H1 (cell line): ENCODE measurements at regions not wholly inside any gene's neighbourhood (a gene's known extent, or its start where the extent isn't known, plus 50 kb on each side); places are given as distances from the start of the nearest gene placed in this dataset.

Experiments
- CTCF ChIA-PET: fragments of 300-600 bp; sonication (Branson Sonifier 250); formaldehyde crosslinking; loops from one replicate; lab custom pipeline; 2021; ENCODE audit not compliant: partially characterized antibody; lab: Charles Lee
- POLR2A ChIA-PET: fragments of 300-600 bp; sonication (Branson Sonifier 250); formaldehyde crosslinking; loops from one replicate; lab custom pipeline; 2021; ENCODE audit warnings: inconsistent platforms; ENCODE audit not compliant: partially characterized antibody; lab: Charles Lee
- DNase-seq, 2 experiments: peaks; one replicate each; pipeline versions ENCODE4 v3.0.0 to v3.0.0-alpha.2; 2010 to 2022; ENCODE audit warnings: low spot score in 2 of 2, low read depth in 1 of 2, mixed read lengths in 1 of 2
- FAIRE-seq: peaks from 2 replicates; lab custom pipeline; 2011; peaks lifted over from hg19 to GRCh38; lab: Jason Lieb, UNC
- H2AFZ ChIP-seq: 2 replicates; pipeline ENCODE4 v1.8.1; 2012; ENCODE audit warnings: low read length, inconsistent platforms
- H2AK5ac ChIP-seq: 2 replicates; pipeline ENCODE4 v1.6.1; 2013; ENCODE audit warnings: low read depth, low read length
- H2BK120ac ChIP-seq: replicated peaks from 2 replicates; pipeline ENCODE3; 2013; ENCODE audit warnings: low read depth, low read length, inconsistent platforms
- H2BK12ac ChIP-seq: 2 replicates; pipeline ENCODE4 v1.6.1; 2013; ENCODE audit warnings: low read depth, low read length
- H2BK15ac ChIP-seq: 2 replicates; pipeline ENCODE4 v1.6.1; 2013; ENCODE audit warnings: low read length
- H2BK20ac ChIP-seq: 2 replicates; pipeline ENCODE4 v1.6.1; 2013; ENCODE audit warnings: low read length
- H2BK5ac ChIP-seq: 2 replicates; pipeline ENCODE4 v1.6.1; 2013; ENCODE audit warnings: low read depth, low read length
- H3K14ac ChIP-seq: 2 replicates; pipeline ENCODE4 v1.6.1; 2013; ENCODE audit warnings: inconsistent platforms; ENCODE audit not compliant: insufficient read length
- H3K18ac ChIP-seq: 2 replicates; pipeline ENCODE4 v1.6.1; 2013; ENCODE audit warnings: low read length; ENCODE audit errors: extremely low read depth
- H3K23ac ChIP-seq: 2 replicates; pipeline ENCODE4 v1.6.1; 2013; ENCODE audit warnings: inconsistent platforms; ENCODE audit not compliant: insufficient read length
- H3K23me2 ChIP-seq: 2 replicates; pipeline ENCODE4 v1.6.1; 2013; ENCODE audit warnings: low read depth, low read length
- H3K27ac ChIP-seq: 2 replicates; pipeline ENCODE4 v1.6.1; 2011; ENCODE audit warnings: low read depth, low read length, inconsistent platforms
- H3K27me3 ChIP-seq, 4 experiments: replicated peaks in 1 of 4; 1 replicate in 1 of 4; 2 replicates in 3 of 4; pipeline versions ENCODE4 v1.6.1 to v1.8.1; 2011 to 2013; ENCODE audit warnings: low read length in 3 of 4, mild to moderate bottlenecking in 3 of 4, inconsistent platforms in 2 of 4, mixed read lengths in 2 of 4, moderate library complexity in 1 of 4; ENCODE audit not compliant: control insufficient read depth in 3 of 4, insufficient read depth in 3 of 4; ENCODE audit errors: extremely low read depth in 1 of 4
- H3K36me3 ChIP-seq, 4 experiments: 2 replicates each; pipeline versions ENCODE4 v1.6.1 to v1.8.1; 2011 to 2013; ENCODE audit warnings: mild to moderate bottlenecking in 4 of 4, low read length in 3 of 4, moderate library complexity in 2 of 4, control low read depth in 1 of 4, inconsistent platforms in 1 of 4; ENCODE audit not compliant: insufficient read depth in 4 of 4, control insufficient read depth in 2 of 4
- H3K4ac ChIP-seq: replicated peaks from 2 replicates; pipeline ENCODE3; 2013; ENCODE audit warnings: low read length, low read depth, mixed read lengths, inconsistent platforms; ENCODE audit not compliant: insufficient read length
- H3K4me1 ChIP-seq, 4 experiments: replicated peaks in 1 of 4; 1 replicate in 1 of 4; 2 replicates in 3 of 4; pipeline versions ENCODE4 v1.6.1 to v1.8.1; 2011 to 2013; ENCODE audit warnings: low read length in 3 of 4, inconsistent platforms in 2 of 4, mixed read lengths in 1 of 4; ENCODE audit not compliant: insufficient read depth in 4 of 4, control insufficient read depth in 3 of 4
- H3K4me2 ChIP-seq, 2 experiments: 2 replicates each; pipeline versions ENCODE4 v1.6.1 to v1.8.1; 2011 to 2013; ENCODE audit warnings: low read depth in 2 of 2, low read length in 2 of 2, control low read depth in 1 of 2, inconsistent platforms in 1 of 2, mild to moderate bottlenecking in 1 of 2; ENCODE audit not compliant: insufficient read depth in 1 of 2
- H3K4me3 ChIP-seq, 4 experiments: fragments of 200-600, 300-600 bp in 1 of 4; sonication (generic), shearing (Covaris generic), sonication (Bioruptor Twin) in 1 of 4; 2 replicates each; pipeline versions ENCODE4 v1.5.1 to v1.8.1; 2011 to 2016; ENCODE audit warnings: low read length in 4 of 4, low read depth in 3 of 4, control low read depth in 2 of 4, inconsistent platforms in 2 of 4, mild to moderate bottlenecking in 2 of 4, mixed read lengths in 1 of 4, moderate library complexity in 1 of 4; ENCODE audit not compliant: insufficient read depth in 2 of 4; ENCODE audit errors: extremely low read depth in 1 of 4
- H3K56ac ChIP-seq: replicated peaks from 2 replicates; pipeline ENCODE3; 2013; ENCODE audit warnings: low read depth, mild to moderate bottlenecking, mixed read lengths, low read length, inconsistent platforms; ENCODE audit not compliant: insufficient read length
- H3K79me1 ChIP-seq: 2 replicates; pipeline ENCODE4 v1.6.1; 2013; ENCODE audit warnings: low read depth, low read length, control low read depth
- H3K79me2 ChIP-seq, 2 experiments: 2 replicates each; pipeline versions ENCODE4 v1.6.1 to v1.8.1; 2012 to 2013; ENCODE audit warnings: low read length in 2 of 2, mild to moderate bottlenecking in 2 of 2, inconsistent platforms in 1 of 2; ENCODE audit not compliant: insufficient read depth in 2 of 2, control insufficient read depth in 1 of 2
- H3K9ac ChIP-seq, 4 experiments: replicated peaks in 1 of 4; 1 replicate in 1 of 4; 2 replicates in 3 of 4; pipeline versions ENCODE4 v1.6.1 to v1.8.1; 2011 to 2013; ENCODE audit warnings: low read depth in 3 of 4, low read length in 3 of 4, control low read depth in 2 of 4, mild to moderate bottlenecking in 2 of 4, moderate library complexity in 2 of 4, inconsistent platforms in 1 of 4; ENCODE audit errors: extremely low read depth in 1 of 4
- H3K9me3 ChIP-seq, 2 experiments: 2 replicates each; pipeline versions ENCODE4 v1.6.1 to v1.8.1; 2012 to 2013; ENCODE audit warnings: mild to moderate bottlenecking in 2 of 2, moderate library complexity in 2 of 2, control low read depth in 1 of 2, inconsistent platforms in 1 of 2, low read depth in 1 of 2, low read length in 1 of 2, mixed read lengths in 1 of 2; ENCODE audit not compliant: insufficient read depth in 2 of 2
- H4K20me1 ChIP-seq, 2 experiments: replicated peaks in 1 of 2; 2 replicates each; pipeline versions ENCODE3 to v1.8.1; 2011 to 2013; ENCODE audit warnings: inconsistent platforms in 2 of 2, low read length in 2 of 2, mild to moderate bottlenecking in 1 of 2; ENCODE audit not compliant: insufficient read depth in 2 of 2, control insufficient read depth in 1 of 2
- H4K5ac ChIP-seq: 2 replicates; pipeline ENCODE4 v1.6.1; 2013; ENCODE audit warnings: low read length, low read depth, mixed read lengths, inconsistent platforms; ENCODE audit not compliant: insufficient read length
- H4K8ac ChIP-seq: 2 replicates; pipeline ENCODE4 v1.8.0; 2013; ENCODE audit warnings: mild to moderate bottlenecking, moderate library complexity, low read length, inconsistent platforms; ENCODE audit not compliant: insufficient read depth; ENCODE audit errors: extremely low read depth
- H4K91ac ChIP-seq: replicated peaks from 2 replicates; pipeline ENCODE3; 2013; ENCODE audit warnings: low read length, mixed read lengths, inconsistent platforms; ENCODE audit not compliant: insufficient read length
- ASH2L ChIP-seq: fragments of 200-600, 300-600 bp; sonication (generic); IDR thresholded peaks from one replicate; pipeline ENCODE4 v1.7.1; 2017; ENCODE audit warnings: low read length
- BCL11A ChIP-seq, 2 experiments: IDR thresholded peaks; one replicate each; pipeline ENCODE4 v1.6.1; 2011; ENCODE audit warnings: low read depth in 2 of 2, low read length in 2 of 2, mild to moderate bottlenecking in 2 of 2
- CBX5 ChIP-seq: fragments of 300-800, 300-1000 bp; sonication (generic); IDR thresholded peaks from 2 replicates; pipeline ENCODE4 v1.7.1; 2016; ENCODE audit warnings: antibody characterized with exemption, low read length, low read depth
- CHD1 ChIP-seq: IDR thresholded peaks from 2 replicates; pipeline ENCODE4 v1.6.1; 2012; ENCODE audit warnings: low read depth, low read length, improper control_type of control experiment
- CHD2 ChIP-seq: IDR thresholded peaks from 2 replicates; pipeline ENCODE4 v1.6.1; 2012; ENCODE audit warnings: low read length, improper control_type of control experiment
- CTBP2 ChIP-seq: IDR thresholded peaks from 2 replicates; pipeline ENCODE4 v1.7.0; 2011; ENCODE audit warnings: borderline replicate concordance, mild to moderate bottlenecking, moderate library complexity, mixed read lengths, low read length; ENCODE audit not compliant: insufficient read depth, insufficient read length
- FOSL1 ChIP-seq: IDR thresholded peaks from 2 replicates; pipeline ENCODE4 v1.6.1; 2011; ENCODE audit warnings: mild to moderate bottlenecking, low read depth, low read length, moderate library complexity; ENCODE audit not compliant: insufficient read depth
- GABPA ChIP-seq: IDR thresholded peaks from 2 replicates; pipeline ENCODE4 v1.6.1; 2011; ENCODE audit warnings: mild to moderate bottlenecking, low read length, moderate library complexity, borderline replicate concordance; ENCODE audit not compliant: insufficient read depth
- JUN ChIP-seq: IDR thresholded peaks from 2 replicates; pipeline ENCODE4 v1.6.1; 2011; ENCODE audit warnings: low read depth, mild to moderate bottlenecking, improper control_type of control experiment, low read length
- MAFK ChIP-seq: IDR thresholded peaks from 2 replicates; pipeline ENCODE4 v1.6.1; 2012; ENCODE audit warnings: low read depth, mild to moderate bottlenecking, improper control_type of control experiment, low read length
- RXRA ChIP-seq: IDR thresholded peaks from 2 replicates; pipeline ENCODE4 v1.6.1; 2011; ENCODE audit warnings: low read depth, mild to moderate bottlenecking, low read length, moderate library complexity; ENCODE audit not compliant: insufficient read depth
- SIX5 ChIP-seq: IDR thresholded peaks from 2 replicates; pipeline ENCODE4 v1.6.1; 2011; ENCODE audit warnings: mild to moderate bottlenecking, low read depth, low read length
- SP1 ChIP-seq: IDR thresholded peaks from 2 replicates; pipeline ENCODE4 v1.6.1; 2011; ENCODE audit warnings: low read depth, low read length
- TAF1 ChIP-seq: IDR thresholded peaks from 2 replicates; pipeline ENCODE4 v1.6.1; 2011; ENCODE audit warnings: mild to moderate bottlenecking, low read depth, low read length
- TAF7 ChIP-seq: optimal IDR thresholded peaks from 2 replicates; pipeline ENCODE3; 2011; ENCODE audit warnings: low read depth, mild to moderate bottlenecking, inconsistent platforms, low read length, moderate library complexity, borderline replicate concordance
- ZNF274 ChIP-seq: IDR thresholded peaks from 2 replicates; pipeline ENCODE4 v1.7.0; 2012; ENCODE audit warnings: low read length, borderline replicate concordance; ENCODE audit errors: extremely low read depth
- WGBS, 2 experiments: shearing (Covaris generic) in 1 of 2; methylation state at CpG; one replicate each; pipeline versions ENCODE4 v1.1.6 to v1.1.7; 2013 to 2015; ENCODE audit warnings: low lambda C conversion rate in 2 of 2, mixed read lengths in 2 of 2, inconsistent platforms in 1 of 2, low coverage in 1 of 2, missing lambda C conversion rate in 1 of 2; ENCODE audit not compliant: insufficient replicate concordance in 2 of 2, insufficient coverage in 1 of 2, insufficient read length in 1 of 2; ENCODE audit errors: extremely low coverage in 1 of 2, missing lambda C conversion rate in 1 of 2; 5-methylcytosine and 5-hydroxymethylcytosine counted together

DNA sequence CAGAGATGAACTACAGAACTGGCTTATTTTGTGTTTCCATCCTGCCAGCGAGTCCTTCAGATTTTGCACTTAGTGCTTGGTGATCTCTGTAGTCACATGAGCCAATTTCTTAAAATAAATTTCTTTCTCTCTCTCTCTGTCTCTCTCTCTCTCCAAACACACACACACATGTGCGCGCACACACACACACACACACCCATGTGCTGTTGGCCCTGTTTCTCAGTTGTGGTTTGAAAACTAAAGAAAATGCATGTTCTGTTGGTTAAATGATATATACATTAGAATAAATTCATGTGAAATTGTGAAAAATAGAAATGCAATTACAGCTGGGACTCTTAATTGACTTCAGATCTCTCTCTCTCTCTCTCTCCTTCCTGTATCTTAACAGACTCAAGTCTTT lies 399.3 kb downstream of the FAT4 start:
- Histone ChIP-seq H4K8ac (no peak overlapping the region), H3K18ac (no peak overlapping the region), H3K4ac (no peak overlapping the region), H2BK12ac (0 out of 2 replicates have a peak overlapping the region, but pooled peaks have one; percentile 2), H2BK15ac (no peak overlapping the region), H2BK20ac (no peak overlapping the region), H3K14ac (no peak overlapping the region), H3K27ac (no peak overlapping the region; the same call in 1 of the 2 replicates), H3K4me3 (no peak overlapping the region), H3K56ac (no peak overlapping the region), H2AFZ (no peak overlapping the region), H3K79me1 (no peaks in the 10 kb centered on the region), H4K20me1 (no peaks in the 10 kb centered on the region), H3K9ac (no peak overlapping the region; a peak in 1 of 7 replicates), H3K4me1 (peaks cover 0 to 8% (median 3%) of the 10 kb centered on the region in 4 experiments; a peak in 2 of 7 replicates), H3K4me2 (no peak overlapping the region), H3K23ac (no peak overlapping the region), H4K91ac (peak overlapping the region; percentile 57), H3K23me2 (no peaks in the 10 kb centered on the region; the same call in 1 of the 2 replicates), H3K79me2 (no peaks in the 10 kb centered on the region), H3K36me3 (no peaks in the 10 kb centered on the region), H2AK5ac (no peak overlapping the region), H3K27me3 (no peaks in the 10 kb centered on the region), H2BK120ac (peak overlapping the region; percentile 75), H2BK5ac (peak overlapping the region; percentile 5; the same call in 1 of the 2 replicates), H3K9me3 (no peaks in the 10 kb centered on the region), H4K5ac (peak overlapping the region; percentile 75)
- DNase-seq (no peak), FAIRE-seq (no peak)
- ChIA-PET POLR2A (no interaction called here), CTCF (interaction anchor here (0.6 to 1.1 kb wide), 2 partner anchors 43 to 58 kb away, joined by 3 read pairs; no protein-coding TSS in a partner anchor)
- WGBS, 2 experiments, result 84% methylated on average over 3 of the region's 3 CpGs; no CpG with 5 or more reads in 1 of the 2 experiments
- TF ChIP-seq JUN (no peak), MAFK (no peak), SIX5 (no peak), CHD2 (no peak), TAF7 (no peak), TAF1 (no peak), CBX5 (no peak), BCL11A (IDR thresholded peaks at IDR 0.05; ENCODE audit: low read depth in 2 of 2, low read length in 2 of 2) (no peak), FOSL1 (no peak), GABPA (no peak), SP1 (no peak), ASH2L (no peak), ZNF274 (no peak), CHD1 (no peak), RXRA (no peak), CTBP2 (no peak)
